ENCODE measurements at regions not wholly inside any gene's neighbourhood (a gene's known extent, or its start where the extent isn't known, plus 50 kb on each side); places are given as distances from the start of the nearest gene placed in this dataset.

DNA sequence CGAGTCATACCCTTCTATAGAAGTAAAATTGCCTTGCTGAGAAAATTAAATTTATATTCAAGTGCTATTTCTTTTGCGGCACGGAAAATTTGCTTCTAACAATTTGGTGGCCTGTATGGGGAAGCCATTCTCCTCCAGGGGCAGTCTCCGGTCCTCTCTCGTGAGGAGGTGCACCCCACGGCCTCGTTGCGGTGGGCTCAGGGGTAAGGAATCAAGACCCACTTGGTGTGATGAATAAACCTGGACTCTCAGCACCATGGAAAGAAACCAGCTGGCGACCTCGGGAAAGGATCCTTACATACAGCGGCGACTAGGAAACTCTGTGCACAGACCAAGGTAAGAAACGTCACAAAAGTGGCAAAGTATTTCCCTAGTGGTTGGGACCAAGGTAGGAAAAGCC, 252.9 kb downstream of the DPY19L2 start:
- no peak for DNase-seq
- peaks cover 7 to 9% (median 8%) of the 10 kb centered on the region in 3 experiments for H3K36me3 Mint-ChIP-seq (ENCODE audit: insufficient read depth in 1 of 3, low read depth in 3 of 3)
- Histone ChIP-seq H2BK120ac (ENCODE audit: low read depth, low read length, poor library complexity, severe bottlenecking) (no peak overlapping the region), H3T11ph (ENCODE audit: low read length) (no peak overlapping the region), H2BK5ac (ENCODE audit: insufficient read length, low read length) (no peak overlapping the region), H3K27me3 (ENCODE audit: insufficient read depth, low read length) (no peaks in the 10 kb centered on the region; the same call in 1 of the 2 replicates), H3K27ac (ENCODE audit: insufficient read length, low read depth, low read length) (no peak overlapping the region), H3K56ac (ENCODE audit: insufficient read length, low read depth, low read length) (no peak overlapping the region), H3K23me2 (ENCODE audit: insufficient read length, low read depth, low read length, poor library complexity, severe bottlenecking) (no peaks in the 10 kb centered on the region), H2AK5ac (ENCODE audit: insufficient read length, low read length) (no peak overlapping the region), H4K8ac (replicated peaks; ENCODE audit: insufficient read length, low read depth, low read length) (no peak overlapping the region), H3K18ac (ENCODE audit: insufficient read length, low read depth, low read length) (no peak overlapping the region), H3K79me2 (ENCODE audit: insufficient read depth, low read length) (no peaks in the 10 kb centered on the region), H3K23ac (ENCODE audit: insufficient read length, low read depth, low read length) (no peak overlapping the region), H3K9me3 (ENCODE audit: control insufficient read depth, low read depth, low read length) (no peaks in the 10 kb centered on the region), H3K4me1 (ENCODE audit: insufficient read depth, low read length) (no peaks in the 10 kb centered on the region), H2BK20ac (ENCODE audit: low read depth, low read length, poor library complexity, severe bottlenecking) (no peak overlapping the region), H2BK15ac (ENCODE audit: low read depth, low read length) (no peak overlapping the region), H3K4ac (ENCODE audit: low read depth, low read length) (no peak overlapping the region), H3K14ac (ENCODE audit: insufficient read depth, low read length) (no peak overlapping the region), H3K79me1 (ENCODE audit: insufficient read depth, low read depth, low read length, poor library complexity, severe bottlenecking) (no peaks in the 10 kb centered on the region), H4K91ac (ENCODE audit: insufficient read length, low read depth, low read length) (no peak overlapping the region), H4K5ac (ENCODE audit: insufficient read length, low read depth, low read length) (no peak overlapping the region), H2AFZ (ENCODE audit: low read length) (no peak overlapping the region), H4K20me1 (ENCODE audit: control insufficient read depth, insufficient read depth, insufficient read length) (no peaks in the 10 kb centered on the region), H2BK12ac (ENCODE audit: insufficient read length, low read depth, low read length) (no peak overlapping the region), H3K4me2 (ENCODE audit: insufficient read depth, insufficient read length, low read length) (no peak overlapping the region), H3K9ac (ENCODE audit: extremely low read depth, insufficient read length, low read length) (no peak overlapping the region)
- WGBS (ENCODE audit: extremely low coverage, insufficient read length, low lambda C conversion rate) = no CpG with 5 or more reads among the region's 13 CpGs
- H3K9me3 Mint-ChIP-seq = peaks cover 9 to 10% of the 10 kb centered on the region in 2 experiments
- H3K27me3 Mint-ChIP-seq (ENCODE audit: low read depth) = no peaks in the 10 kb centered on the region
- H3K27ac Mint-ChIP-seq = no peak overlapping the region; a peak in 1 of 7 replicates
- no peak for TF ChIP-seq CTCF (conservative IDR thresholded peaks at IDR 0.05)
- peaks cover 8 to 12% of the 10 kb centered on the region in 2 experiments for H3K4me1 Mint-ChIP-seq
- no peak overlapping the region for H3K4me3 Mint-ChIP-seq
